ENCODE measurements at regions not wholly inside any gene's neighbourhood (a gene's known extent, or its start where the extent isn't known, plus 50 kb on each side); places are given as distances from the start of the nearest gene placed in this dataset. TPM values are rescaled to one million over a fixed set of nuclear protein-coding genes. Genes with fewer than 3 reads are reported as not detected.
"Not testable (repeated sequence)": the region's sequence is repeated elsewhere in the genome, so short reads cannot be mapped to it uniquely, and the experiment has no call there.

GRCh38 chr6:167227984-167228383 lies 63.1 kb upstream of the UNC93A start:
- DNase-seq (ENCODE audit: low read depth in 2 of 3, low spot score in 2 of 3): no peak

GRCh38 chr6:167229586-167229985 lies 61.5 kb upstream of the UNC93A start:
- no peak for DNase-seq (ENCODE audit: low read depth in 2 of 3, low spot score in 2 of 3)

- DNase-seq (ENCODE audit: low read depth in 2 of 3, low spot score in 2 of 3): no peak
These were observed 60.8 kb upstream of the UNC93A start for GRCh38 chr6:167230288-167230687.

GRCh38 chr6:167232356-167232755 lies 58.8 kb upstream of the UNC93A start:
- no peak for DNase-seq (ENCODE audit: low read depth in 2 of 3, low spot score in 2 of 3)

- DNase-seq (ENCODE audit: low read depth in 2 of 3, low spot score in 2 of 3): no peak
These were observed 57.6 kb upstream of the UNC93A start for GRCh38 chr6:167233490-167233889.

- not testable (repeated sequence) for DNase-seq (ENCODE audit: low read depth in 2 of 3, low spot score in 2 of 3)
These were observed 56.5 kb upstream of the UNC93A start for GRCh38 chr6:167234576-167234975.

- DNase-seq (ENCODE audit: low read depth in 2 of 3, low spot score in 2 of 3): peak in 1 of 3 donors; percentile 10
These were observed 56.1 kb upstream of the UNC93A start for GRCh38 chr6:167235005-167235404.

GRCh38 chr6:167235421-167236238 lies 55.5 kb upstream of the UNC93A start:
- DNase-seq (ENCODE audit: low read depth in 2 of 3, low spot score in 2 of 3): no peak

- DNase-seq (ENCODE audit: low read depth in 2 of 3, low spot score in 2 of 3): no peak
These were observed 54.9 kb upstream of the UNC93A start for GRCh38 chr6:167236239-167236571.

- peak in 1 of 3 donors; percentile 26 for DNase-seq (ENCODE audit: low read depth in 2 of 3, low spot score in 2 of 3)
These were observed 53.5 kb upstream of the UNC93A start for GRCh38 chr6:167237438-167238145.

- no peak for DNase-seq (ENCODE audit: low read depth in 2 of 3, low spot score in 2 of 3)
These were observed 52.9 kb upstream of the UNC93A start for GRCh38 chr6:167238146-167238693.

- no peak for DNase-seq (ENCODE audit: low read depth in 2 of 3, low spot score in 2 of 3)
These were observed 52.2 kb upstream of the UNC93A start for GRCh38 chr6:167238694-167239467.

- DNase-seq (ENCODE audit: low read depth in 2 of 3, low spot score in 2 of 3): not testable (repeated sequence)
These were observed 51.6 kb upstream of the UNC93A start for GRCh38 chr6:167239470-167239869.

- no peak for DNase-seq (ENCODE audit: low read depth in 2 of 3, low spot score in 2 of 3)
These were observed 51.0 kb upstream of the UNC93A start for GRCh38 chr6:167240034-167240541.

Small RNA genes lying in the stretch of these regions (small RNA-seq; reads per million reads assigned to genes)
- gene AL353747.1: not detected
